ENCODE measurements at regions not wholly inside any gene's neighbourhood (a gene's known extent, or its start where the extent isn't known, plus 50 kb on each side); places are given as distances from the start of the nearest gene placed in this dataset.

- Histone ChIP-seq H3K27ac (peak overlapping the region in 3 of 21 experiments; percentile 21 to 31 (median 30)), H3K4me3 (no peak overlapping the region)
Measured at GRCh38 chr12:105764216-105764835, 374.4 kb downstream of the NUAK1 start.

DNA sequence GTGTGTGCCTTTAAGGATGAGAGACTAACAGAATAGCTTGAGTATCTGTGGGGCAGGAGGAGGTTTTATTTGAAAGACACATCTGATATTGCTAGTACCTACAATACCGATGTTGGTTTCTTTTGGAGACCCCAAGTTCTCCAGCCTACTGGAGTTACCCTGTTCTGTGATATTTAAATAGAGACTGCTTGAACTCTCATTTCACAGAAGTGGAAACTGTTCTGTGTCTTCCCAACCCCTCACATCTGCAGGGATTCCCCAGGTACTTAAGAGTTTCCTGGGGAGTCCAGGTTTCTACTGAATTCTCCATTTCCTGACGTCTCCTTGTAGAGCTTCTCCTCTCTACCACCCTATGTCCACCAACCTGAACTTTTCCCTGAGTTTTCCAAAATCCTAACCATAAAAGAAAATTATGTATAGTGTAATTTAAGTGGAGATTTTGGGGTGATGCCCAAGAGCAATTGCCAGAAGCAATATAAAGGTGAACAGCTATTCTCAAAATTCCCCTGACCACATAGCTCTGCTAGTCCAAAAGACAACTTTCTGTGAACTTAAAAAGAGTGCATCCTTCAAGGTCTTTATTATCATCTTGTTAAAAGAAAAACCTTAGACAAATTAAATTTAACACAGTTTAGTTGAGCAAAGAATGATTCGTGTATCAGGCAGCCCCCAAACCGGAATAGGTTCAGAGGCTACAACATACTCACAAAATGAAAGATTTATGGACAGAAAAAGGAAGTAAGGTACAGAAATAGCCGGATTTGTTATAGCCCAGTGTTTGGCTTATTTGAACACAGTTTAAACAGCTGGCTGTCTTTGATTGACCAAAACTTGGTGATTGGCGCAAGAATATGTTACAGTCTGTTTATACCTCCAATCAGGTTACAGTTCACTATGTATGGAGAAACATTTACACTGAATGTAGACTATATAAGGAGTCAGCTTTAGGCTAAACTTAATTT, 373.4 kb downstream of the NUAK1 start:
- Histone ChIP-seq H3K27ac (peak overlapping the region in 1 of 21 experiments; percentile 30), H3K4me3 (no peak overlapping the region)

- Histone ChIP-seq H3K4me3 (no peak overlapping the region), H3K27ac (no peak overlapping the region)
Measured at GRCh38 chr12:105766029-105766428, 372.7 kb downstream of the NUAK1 start.

- Histone ChIP-seq H3K27ac (no peak overlapping the region), H3K4me3 (no peak overlapping the region)
Measured at GRCh38 chr12:105769486-105769885, 369.3 kb downstream of the NUAK1 start.

DNA sequence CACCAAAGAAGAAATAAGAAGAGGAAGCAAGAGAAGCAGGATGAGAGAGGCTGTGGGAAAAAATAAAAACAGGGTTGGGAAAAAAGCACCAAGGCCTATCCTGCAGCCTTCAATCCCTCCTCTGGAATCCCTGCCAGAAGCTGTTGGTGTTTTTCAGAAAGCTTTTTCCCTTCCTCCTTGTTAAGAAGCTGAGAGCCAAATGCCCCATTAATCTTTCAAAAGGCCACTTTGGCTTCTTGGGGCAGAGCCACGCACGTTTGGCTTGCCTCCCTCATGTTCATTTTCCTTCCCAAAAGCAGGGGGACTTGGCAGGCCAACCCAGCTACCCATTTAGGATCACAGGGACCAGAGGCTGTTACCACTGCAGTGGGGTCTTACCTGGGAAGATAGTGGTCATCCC, 365.3 kb downstream of the NUAK1 start:
- no peak overlapping the region for H3K27ac ChIP-seq
- H3K4me3 ChIP-seq = no peak overlapping the region

DNA sequence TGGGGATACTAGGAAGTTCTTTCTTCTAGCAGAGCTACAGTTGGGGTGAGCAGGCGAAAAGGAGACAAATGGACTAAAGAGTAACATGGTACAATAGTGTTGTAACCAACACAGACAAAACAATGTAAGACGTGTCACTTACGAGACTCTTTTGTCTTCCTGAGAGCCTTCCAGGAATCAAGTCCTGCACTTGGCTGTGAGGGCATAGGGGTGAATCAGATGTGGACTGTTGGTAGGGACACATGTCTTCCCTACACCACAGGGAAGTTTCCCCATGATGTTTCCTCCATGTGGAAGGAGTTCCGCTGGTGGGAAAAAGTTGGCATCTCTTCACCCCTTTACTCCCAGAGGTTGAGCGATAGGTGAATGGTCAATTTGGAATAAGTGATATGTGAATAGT, 364.7 kb downstream of the NUAK1 start:
- Histone ChIP-seq H3K27ac (no peak overlapping the region), H3K4me3 (no peak overlapping the region)

GRCh38 chr12:105775343-105775742, 363.4 kb downstream of the NUAK1 start:
- Histone ChIP-seq H3K27ac (no peak overlapping the region), H3K4me3 (no peak overlapping the region)

- no peak overlapping the region for H3K4me3 ChIP-seq
- no peak overlapping the region for H3K27ac ChIP-seq
Measured at GRCh38 chr12:105783983-105784947, 354.5 kb downstream of the NUAK1 start.

DNA sequence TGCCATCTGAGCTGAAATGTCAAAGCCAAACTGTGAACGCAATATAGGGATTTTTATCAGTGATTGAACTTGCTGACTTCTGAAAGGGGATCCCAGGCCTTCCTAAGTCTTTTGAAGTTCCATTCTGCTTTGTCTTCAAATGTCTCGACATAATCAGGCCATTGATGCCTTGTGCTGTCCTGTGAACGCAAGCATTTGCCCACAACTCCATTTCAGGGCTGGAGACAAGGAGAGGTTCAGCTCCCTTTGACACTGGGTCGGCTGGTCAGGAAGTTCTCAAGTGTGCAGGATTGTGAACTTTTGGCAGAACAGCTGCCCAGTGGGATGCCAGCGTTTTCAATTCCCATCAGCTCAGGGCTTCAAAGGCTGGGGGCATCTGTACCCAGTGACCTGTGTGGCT, 345.3 kb downstream of the NUAK1 start:
- H3K4me3 ChIP-seq = no peak overlapping the region

DNA sequence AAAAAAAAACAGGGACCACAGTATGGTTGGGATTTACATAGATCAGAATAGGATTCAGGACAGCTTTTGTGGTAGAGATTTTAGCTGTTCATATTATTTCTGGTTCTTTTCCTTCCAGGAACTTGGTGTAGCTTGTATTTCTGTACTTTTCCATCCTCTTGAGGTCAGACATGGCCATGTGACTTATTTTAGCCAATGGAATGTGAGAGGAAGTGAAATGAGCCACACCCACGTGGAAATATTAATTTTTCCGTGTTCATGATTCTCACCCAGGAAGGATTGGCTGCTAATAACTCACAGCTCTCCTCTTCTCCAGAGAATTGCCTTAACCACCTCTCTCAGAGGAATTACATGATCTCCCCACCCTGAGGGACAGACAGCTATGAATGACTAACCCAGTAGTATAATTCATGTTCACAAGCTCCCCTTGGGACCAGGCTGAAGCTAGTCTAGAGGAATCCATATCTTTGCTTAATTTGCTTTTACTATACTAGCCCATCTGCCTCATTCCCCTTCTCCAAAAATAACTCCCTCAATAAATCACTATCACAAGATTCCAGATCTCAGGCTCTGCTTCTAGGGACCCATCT, 340.4 kb downstream of the NUAK1 start:
- Histone ChIP-seq H3K4me3 (no peak overlapping the region), H3K27ac (peak overlapping the region in 1 of 21 experiments; percentile 5)

More for the DNA sequence above, 345.3 kb downstream of the NUAK1 start:
- H3K27ac ChIP-seq = no peak overlapping the region

DNA sequence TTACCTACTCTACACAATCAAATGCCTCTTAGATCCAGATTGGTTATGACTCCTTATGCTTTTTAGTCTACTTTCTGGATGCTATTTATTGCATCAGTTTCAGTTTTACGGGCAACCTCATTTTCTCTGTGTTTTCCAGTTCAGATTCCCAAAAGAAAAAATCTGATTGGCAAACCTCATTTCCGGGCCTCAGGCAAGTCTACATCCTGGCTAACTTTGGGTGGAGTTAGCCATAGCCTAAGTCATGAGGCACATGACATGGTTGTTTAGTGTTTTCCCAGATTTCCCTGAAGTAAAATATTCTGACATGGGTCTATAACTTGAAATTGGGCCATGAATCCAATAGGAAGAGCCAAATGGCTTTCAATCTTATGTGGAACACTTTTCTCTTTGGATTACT, 339.7 kb downstream of the NUAK1 start:
- no peak overlapping the region for H3K27ac ChIP-seq
- no peak overlapping the region for H3K4me3 ChIP-seq

GRCh38 chr12:105801351-105801750, 337.4 kb downstream of the NUAK1 start:
- Histone ChIP-seq H3K4me3 (no peak overlapping the region), H3K27ac (peak overlapping the region in 1 of 21 experiments; percentile 34)

DNA sequence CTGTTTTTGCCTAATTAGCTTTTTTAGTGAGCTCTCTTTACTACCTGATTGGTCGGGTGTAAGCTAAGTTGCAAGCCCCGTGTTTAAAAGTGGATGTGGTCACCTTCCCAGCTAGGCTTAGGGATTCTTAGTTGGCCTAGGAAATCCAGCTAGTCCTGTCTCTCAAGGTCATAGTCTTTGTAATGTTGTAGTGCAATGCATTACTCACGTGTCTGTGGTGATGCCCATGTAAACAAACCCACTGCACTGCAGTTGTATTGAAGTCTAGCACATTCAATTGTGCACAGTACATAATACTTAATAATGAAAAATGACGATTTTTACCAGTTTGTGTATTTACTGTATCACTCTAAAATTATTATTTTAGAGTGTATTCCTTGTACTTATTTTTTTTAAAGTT, 335.5 kb downstream of the NUAK1 start:
- no peak overlapping the region for H3K27ac ChIP-seq

DNA sequence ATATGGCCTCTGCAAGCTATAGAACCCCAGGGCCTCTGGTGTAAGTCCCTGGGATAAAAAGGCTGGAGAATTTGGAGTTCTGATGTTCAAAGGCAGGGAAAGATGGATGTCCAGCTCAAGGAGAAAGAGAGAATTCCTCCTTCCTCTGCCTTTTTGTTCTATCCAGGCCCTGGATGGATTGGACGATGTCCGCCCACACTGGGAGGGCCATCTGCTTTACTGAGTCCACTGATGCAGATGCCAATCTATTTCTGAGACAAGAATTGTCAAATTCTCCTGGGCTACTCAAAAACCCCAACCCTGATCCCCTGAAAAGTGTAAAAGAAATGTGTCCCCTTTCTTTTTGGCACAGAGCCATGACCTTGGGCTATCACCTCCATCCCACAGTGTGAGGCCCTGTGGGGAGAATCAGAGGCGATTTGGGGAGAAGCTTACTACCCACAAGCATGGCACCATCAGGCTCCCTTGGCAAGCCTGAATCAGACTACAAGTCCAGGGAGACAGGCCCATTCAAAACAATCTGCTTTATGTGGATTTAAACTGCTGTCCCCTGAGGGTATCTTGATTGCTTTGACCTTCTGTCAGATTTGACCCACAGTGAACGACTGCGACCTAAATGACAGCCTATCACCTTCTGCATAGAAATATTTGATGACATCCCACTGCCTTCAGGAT, 334.0 kb downstream of the NUAK1 start:
- Histone ChIP-seq H3K4me3 (no peak overlapping the region), H3K27ac (no peak overlapping the region)

More for the DNA sequence above, 335.5 kb downstream of the NUAK1 start:
- H3K4me3 ChIP-seq = no peak overlapping the region

DNA sequence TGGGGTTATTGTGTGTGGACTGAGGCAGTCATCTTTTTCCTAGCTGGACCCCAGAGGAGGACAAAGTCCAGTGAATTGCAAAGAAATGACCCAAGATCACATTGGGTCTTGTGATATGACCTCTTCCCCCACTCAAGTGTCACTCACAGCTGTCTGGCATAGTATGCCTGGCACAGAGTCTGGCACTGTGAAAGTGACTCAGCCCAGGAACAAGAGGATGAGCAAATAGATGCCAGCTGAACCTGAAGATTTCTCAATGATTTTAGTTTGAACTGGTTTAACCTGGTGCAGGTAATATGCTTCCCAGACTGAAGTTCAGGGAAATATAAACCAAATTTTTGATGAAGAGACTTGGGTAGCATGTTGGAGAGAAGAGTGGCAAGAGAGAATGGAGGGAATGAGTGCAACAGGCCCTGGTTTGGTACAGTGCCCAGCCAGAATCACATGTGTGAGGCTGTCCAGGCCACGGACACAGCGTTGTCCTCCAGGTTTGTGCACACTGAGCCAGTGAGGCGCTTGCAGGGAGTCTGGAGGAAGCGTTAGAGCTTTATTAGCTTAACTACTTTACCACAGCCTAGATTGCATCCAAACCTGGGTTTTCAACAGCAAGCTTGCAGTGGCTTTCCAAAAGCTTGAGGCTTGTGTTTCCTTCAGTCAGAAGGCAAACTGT, 332.9 kb downstream of the NUAK1 start:
- Histone ChIP-seq H3K4me3 (no peak overlapping the region), H3K27ac (peak overlapping the region in 5 of 21 experiments; percentile 4 to 42 (median 32))

DNA sequence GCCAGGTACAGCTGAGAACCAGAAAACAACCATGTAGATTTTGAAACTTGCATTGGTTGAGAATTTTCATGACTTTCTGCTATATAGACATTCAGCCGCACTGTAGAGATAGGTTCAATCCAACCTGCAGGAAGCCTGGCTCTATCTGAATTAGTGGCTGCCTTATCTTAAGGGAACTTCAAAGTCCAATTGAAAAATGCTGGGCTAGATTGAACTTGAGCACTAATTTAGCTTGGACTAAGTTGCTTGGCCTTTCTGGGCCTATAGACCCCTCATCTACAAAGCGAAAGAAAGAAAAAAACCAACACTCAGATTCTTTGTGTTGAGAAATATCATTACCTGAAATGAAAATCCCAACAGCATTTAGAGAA, 332.4 kb downstream of the NUAK1 start:
- no peak overlapping the region for H3K4me3 ChIP-seq
- peak overlapping the region in 5 of 21 experiments; percentile 15 to 42 (median 32) for H3K27ac ChIP-seq

GRCh38 chr12:105812366-105812765, 326.4 kb downstream of the NUAK1 start:
- Histone ChIP-seq H3K4me3 (no peak overlapping the region), H3K27ac (no peak overlapping the region)

- H3K4me3 ChIP-seq = no peak overlapping the region
- H3K27ac ChIP-seq = no peak overlapping the region
Measured at GRCh38 chr12:105813201-105813600, 325.6 kb downstream of the NUAK1 start.

All from skin epidermis (tissue), 12 donors.